MM.1S (cell line): ENCODE measurements at regions not wholly inside any gene's neighbourhood (a gene's known extent, or its start where the extent isn't known, plus 50 kb on each side); places are given as distances from the start of the nearest gene placed in this dataset.

Experiments
- DNase-seq: peaks from one replicate; pipeline ENCODE4 v3.0.0-alpha.2; 2015
- H2AFZ ChIP-seq: fragments of 300-600 bp; sonication (generic); 2 replicates; pipeline ENCODE4 v1.6.0; 2016; ENCODE audit warnings: antibody characterized with exemption, low read length
- H3F3A ChIP-seq: fragments of 300-600 bp; sonication (generic); 2 replicates; pipeline ENCODE4 v1.6.1; 2016; ENCODE audit warnings: mild to moderate bottlenecking, antibody characterized with exemption, low read length, moderate library complexity, mixed read lengths; ENCODE audit not compliant: insufficient read depth
- H3K27ac ChIP-seq: fragments of 300-600 bp; sonication (generic); 2 replicates; pipeline ENCODE4 v1.5.1; 2016; ENCODE audit warnings: mild to moderate bottlenecking, low read length
- H3K27me3 ChIP-seq: fragments of 300-600 bp; sonication (generic); replicated peaks from 2 replicates; pipeline ENCODE4 v1.6.0; 2016; ENCODE audit warnings: low read length; ENCODE audit not compliant: insufficient read depth
- H3K36me3 ChIP-seq: fragments of 300-600 bp; sonication (generic); replicated peaks from 2 replicates; pipeline ENCODE4 v1.6.1; 2016; ENCODE audit warnings: mild to moderate bottlenecking, low read length, mixed read lengths; ENCODE audit not compliant: insufficient read depth
- H3K4me1 ChIP-seq: fragments of 300-600 bp; sonication (generic); 2 replicates; pipeline ENCODE4 v1.6.1; 2016; ENCODE audit warnings: low read length, mixed read lengths
- H3K4me2 ChIP-seq: fragments of 300-600 bp; sonication (generic); 2 replicates; pipeline ENCODE4 v1.6.0; 2016; ENCODE audit warnings: low read depth, low read length
- H3K4me3 ChIP-seq: fragments of 300-600 bp; sonication (generic); 2 replicates; pipeline ENCODE4 v1.5.1; 2016; ENCODE audit warnings: low read length, mixed read lengths
- H3K79me2 ChIP-seq: fragments of 300-600 bp; sonication (generic); 2 replicates; pipeline ENCODE4 v1.6.1; 2016; ENCODE audit warnings: mixed run types, low read length, mixed read lengths
- H3K9ac ChIP-seq: fragments of 300-600 bp; sonication (generic); 2 replicates; pipeline ENCODE4 v1.6.1; 2016; ENCODE audit warnings: low read length, mixed read lengths
- H3K9me2 ChIP-seq: fragments of 300-600 bp; sonication (generic); replicated peaks from 2 replicates; pipeline ENCODE4 v1.6.1; 2016; ENCODE audit warnings: mild to moderate bottlenecking, low read length, mixed read lengths; ENCODE audit not compliant: insufficient read depth
- H3K9me3 ChIP-seq: fragments of 300-600 bp; sonication (generic); replicated peaks from 2 replicates; pipeline ENCODE4 v1.6.1; 2016; ENCODE audit warnings: mild to moderate bottlenecking, low read length, mixed read lengths; ENCODE audit not compliant: insufficient read depth
- H4K20me1 ChIP-seq: fragments of 300-600 bp; sonication (generic); 2 replicates; pipeline ENCODE4 v1.6.1; 2016; ENCODE audit warnings: mild to moderate bottlenecking, low read length, moderate library complexity, mixed read lengths; ENCODE audit not compliant: insufficient read depth
- CTCF ChIP-seq: fragments of 300-600 bp; sonication (generic); IDR thresholded peaks from 2 replicates; pipeline ENCODE4 v1.5.1; 2016; ENCODE audit warnings: antibody characterized with exemption, low read length, mixed read lengths
- EZH2 ChIP-seq: fragments of 300-600 bp; sonication (generic); optimal IDR thresholded peaks from 2 replicates; pipeline ENCODE3; 2017; ENCODE audit warnings: low read depth, mild to moderate bottlenecking, antibody characterized with exemption, low read length, mixed read lengths
- EZH2phosphoT487 ChIP-seq: fragments of 300-600 bp; sonication (generic); IDR thresholded peaks from 2 replicates; pipeline ENCODE4 v1.6.1; 2018; ENCODE audit warnings: antibody characterized with exemption, low read length

- Histone ChIP-seq H3K27me3 (no peaks in the 10 kb centered on the region), H3K36me3 (no peaks in the 10 kb centered on the region), H2AFZ (no peak overlapping the region), H3K4me2 (no peak overlapping the region), H3K9me3 (no peaks in the 10 kb centered on the region), H3F3A (no peaks in the 10 kb centered on the region), H3K4me3 (no peak overlapping the region), H3K4me1 (no peaks in the 10 kb centered on the region), H3K9ac (no peak overlapping the region), H3K79me2 (no peaks in the 10 kb centered on the region), H4K20me1 (no peaks in the 10 kb centered on the region), H3K27ac (no peak overlapping the region), H3K9me2 (no peaks in the 10 kb centered on the region)
- no peak for DNase-seq
- no peak for TF ChIP-seq EZH2
- TF ChIP-seq EZH2phosphoT487, result no peak
- no peak for TF ChIP-seq CTCF
Observed at GRCh38 chr2:133774654-133775015, 206.4 kb upstream of the NCKAP5 start.

GRCh38 chr2:133776936-133777573 lies 208.8 kb upstream of the NCKAP5 start:
- Histone ChIP-seq H3K36me3 (no peaks in the 10 kb centered on the region), H2AFZ (no peak overlapping the region), H3K27me3 (no peaks in the 10 kb centered on the region), H3K79me2 (no peaks in the 10 kb centered on the region), H3K4me3 (no peak overlapping the region), H3K9ac (no peak overlapping the region), H3K9me2 (no peaks in the 10 kb centered on the region), H3K27ac (no peak overlapping the region), H3F3A (no peaks in the 10 kb centered on the region), H3K4me1 (no peaks in the 10 kb centered on the region), H4K20me1 (no peaks in the 10 kb centered on the region), H3K9me3 (no peaks in the 10 kb centered on the region), H3K4me2 (no peak overlapping the region)
- no peak for DNase-seq
- TF ChIP-seq EZH2 (no peak), CTCF (no peak), EZH2phosphoT487 (no peak)

- H3K4me1 ChIP-seq, result no peaks in the 10 kb centered on the region
- no peaks in the 10 kb centered on the region for H3K27me3 ChIP-seq
- H3F3A ChIP-seq, result no peaks in the 10 kb centered on the region
- H3K9me2 ChIP-seq, result no peaks in the 10 kb centered on the region
- H2AFZ ChIP-seq, result no peak overlapping the region
- H3K36me3 ChIP-seq, result no peaks in the 10 kb centered on the region
- H3K79me2 ChIP-seq, result no peaks in the 10 kb centered on the region
- DNase-seq, result no peak
- H4K20me1 ChIP-seq, result no peaks in the 10 kb centered on the region
- H3K4me3 ChIP-seq, result no peak overlapping the region
- no peaks in the 10 kb centered on the region for H3K9me3 ChIP-seq
- H3K27ac ChIP-seq, result no peak overlapping the region
- no peak overlapping the region for H3K9ac ChIP-seq
- H3K4me2 ChIP-seq, result no peak overlapping the region
- TF ChIP-seq EZH2 (no peak), EZH2phosphoT487 (no peak), CTCF (no peak)
Observed at GRCh38 chr2:133777574-133777960, 209.3 kb upstream of the NCKAP5 start.
